ENCODE measurements at regions not wholly inside any gene's neighbourhood (a gene's known extent, or its start where the extent isn't known, plus 50 kb on each side); places are given as distances from the start of the nearest gene placed in this dataset.
"Not testable (repeated sequence)": the region's sequence is repeated elsewhere in the genome, so short reads cannot be mapped to it uniquely, and the experiment has no call there.

DNA sequence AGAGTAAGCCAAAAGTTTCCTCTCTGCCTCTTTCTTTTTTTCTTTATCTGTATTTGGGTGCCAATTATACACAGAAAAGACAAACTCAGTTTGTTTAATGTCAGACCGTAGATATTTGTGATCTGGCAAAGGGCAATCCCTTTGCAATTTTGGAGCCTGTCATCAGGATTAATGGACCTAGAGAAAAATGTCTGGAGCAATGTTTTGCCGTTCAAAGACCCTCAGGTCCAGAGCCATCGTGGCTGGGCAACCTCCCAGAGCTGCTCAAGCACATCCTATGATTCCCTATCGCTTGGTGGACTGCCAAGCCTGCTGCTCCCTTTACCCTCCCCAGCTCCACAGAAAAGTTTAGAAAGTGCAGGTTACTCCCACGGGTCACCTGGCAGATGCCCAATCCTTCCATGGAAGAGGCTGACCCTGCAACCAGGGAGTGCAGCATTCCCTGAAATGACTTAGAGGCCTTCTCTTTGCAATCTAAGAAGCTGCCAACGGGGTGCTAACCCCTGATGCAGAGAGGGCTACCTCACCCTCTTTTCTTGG, 112.5 kb upstream of the NGF start:
- no peak for DNase-seq

- DNase-seq = no peak
Observed at GRCh38 chr1:115448282-115449044, 110.4 kb upstream of the NGF start.

DNA sequence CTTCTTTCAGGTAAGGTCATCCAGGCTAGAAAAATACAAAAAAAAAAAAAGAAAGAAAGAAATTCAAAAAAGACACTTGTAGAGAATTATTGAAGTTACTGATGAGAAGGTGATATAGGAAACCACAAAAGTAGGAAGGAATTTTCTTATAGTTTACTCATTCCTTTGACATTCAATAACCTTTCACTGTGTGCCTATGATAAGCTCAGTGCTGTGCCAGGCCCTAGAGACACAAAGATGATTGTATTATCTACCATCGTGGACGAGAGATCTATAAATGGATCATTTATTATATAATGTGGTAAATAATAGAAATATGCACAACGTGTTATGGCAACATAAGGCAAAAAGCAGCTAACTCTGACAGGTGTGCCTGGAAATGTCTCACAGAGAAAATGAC, 109.6 kb upstream of the NGF start:
- no peak for DNase-seq

- no peak for DNase-seq
Observed at GRCh38 chr1:115445090-115445489, 107.0 kb upstream of the NGF start.

DNA sequence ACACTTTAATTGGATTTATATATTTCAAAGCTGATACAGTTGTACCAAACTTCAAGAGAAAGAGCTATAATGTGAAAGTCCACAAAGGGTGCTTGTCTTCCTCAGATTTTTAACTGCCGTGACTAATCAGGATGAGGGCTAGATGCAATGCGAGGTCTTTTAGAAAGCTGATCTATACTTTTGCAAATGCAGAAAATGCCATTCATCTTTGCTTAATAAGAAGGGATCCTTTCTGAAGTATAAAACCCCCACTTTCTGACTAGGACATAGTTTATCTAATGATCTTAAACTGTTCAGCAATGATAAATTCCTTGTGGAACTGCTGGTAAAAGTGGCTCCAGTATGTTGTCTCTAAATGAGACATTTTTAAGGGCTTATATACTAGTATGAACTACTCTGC, 102.7 kb upstream of the NGF start:
- DNase-seq = no peak

GRCh38 chr1:115439520-115439919, 101.5 kb upstream of the NGF start:
- DNase-seq = not testable (repeated sequence)

DNA sequence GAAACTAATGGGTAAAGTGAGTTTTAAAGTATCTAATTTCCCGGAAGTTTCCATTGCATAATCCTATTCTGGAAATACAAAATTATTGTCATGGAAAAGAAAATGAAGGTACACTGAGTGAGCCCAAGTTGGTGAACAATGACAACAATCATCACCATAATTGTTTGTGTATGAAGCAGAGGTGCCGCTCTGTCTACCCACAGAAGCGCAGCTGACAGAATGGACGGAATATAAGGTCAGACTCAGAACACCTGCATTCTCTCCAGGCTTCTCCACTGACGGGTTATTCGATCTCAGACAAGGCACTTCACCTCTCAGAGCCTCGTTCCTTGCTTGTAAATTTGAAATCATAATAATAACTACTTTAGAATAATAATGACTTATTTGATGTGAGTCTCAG, 99.1 kb upstream of the NGF start:
- DNase-seq = no peak

DNA sequence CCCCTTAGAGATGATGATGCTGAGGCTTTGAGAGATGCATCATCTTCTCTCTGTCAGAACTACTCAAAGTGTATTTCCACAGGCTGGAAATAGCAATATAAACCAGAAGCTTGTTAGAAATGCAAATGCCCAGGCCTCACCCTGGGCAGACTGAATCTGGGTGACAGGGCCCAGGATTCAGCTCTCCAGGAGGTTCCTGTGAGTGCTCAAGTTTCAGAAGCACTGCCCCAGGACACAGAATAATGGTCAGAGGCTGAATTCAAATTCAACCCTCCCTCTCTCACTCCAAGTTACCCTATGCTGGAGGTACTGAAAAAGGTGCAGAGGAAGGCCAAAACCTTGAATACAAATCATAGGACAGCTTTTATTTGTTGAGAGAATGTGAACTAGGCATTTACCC, 98.5 kb upstream of the NGF start:
- no peak for DNase-seq

GRCh38 chr1:115433483-115433882, 95.4 kb upstream of the NGF start:
- DNase-seq = no peak

GRCh38 chr1:115432061-115432460, 94.0 kb upstream of the NGF start:
- no peak for DNase-seq

DNA sequence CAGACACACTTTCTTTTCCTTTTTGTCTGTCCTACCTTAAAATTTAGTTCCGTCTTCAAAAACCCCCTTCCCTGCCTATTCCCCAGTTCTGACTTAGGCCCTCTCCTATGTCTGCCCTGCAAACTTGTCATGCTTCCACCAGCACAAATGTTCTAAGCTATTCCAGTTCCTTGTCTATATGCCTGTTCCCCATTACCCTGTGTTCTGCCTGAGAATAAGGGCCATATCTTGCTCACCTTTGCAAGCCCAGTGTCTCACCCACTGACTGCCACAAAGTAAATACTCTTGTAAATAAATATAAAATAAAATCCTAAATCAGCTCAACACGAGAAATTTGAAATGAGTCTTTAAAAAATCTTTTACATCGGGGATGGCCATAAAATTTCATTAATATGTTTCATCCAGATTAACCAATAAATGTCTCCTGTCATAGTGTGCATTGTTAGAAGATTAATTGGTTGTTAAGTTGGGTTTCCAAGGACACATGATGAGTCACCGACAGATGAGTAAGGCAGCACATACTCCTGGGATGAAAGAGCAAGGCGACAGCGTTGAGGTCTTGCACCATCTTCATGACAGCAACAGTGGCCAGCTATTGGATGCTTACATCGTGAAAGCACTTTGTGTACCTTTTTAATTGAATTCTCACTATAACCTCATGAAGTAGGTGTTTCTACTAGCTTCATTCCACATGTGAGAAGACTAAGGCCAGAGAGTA, 92.6 kb upstream of the NGF start:
- no peak for DNase-seq

GRCh38 chr1:115429884-115430283, 91.8 kb upstream of the NGF start:
- DNase-seq = no peak

- no peak for DNase-seq
Observed at GRCh38 chr1:115429241-115429640, 91.2 kb upstream of the NGF start.

GRCh38 chr1:115428676-115429075, 90.6 kb upstream of the NGF start:
- DNase-seq = no peak

DNA sequence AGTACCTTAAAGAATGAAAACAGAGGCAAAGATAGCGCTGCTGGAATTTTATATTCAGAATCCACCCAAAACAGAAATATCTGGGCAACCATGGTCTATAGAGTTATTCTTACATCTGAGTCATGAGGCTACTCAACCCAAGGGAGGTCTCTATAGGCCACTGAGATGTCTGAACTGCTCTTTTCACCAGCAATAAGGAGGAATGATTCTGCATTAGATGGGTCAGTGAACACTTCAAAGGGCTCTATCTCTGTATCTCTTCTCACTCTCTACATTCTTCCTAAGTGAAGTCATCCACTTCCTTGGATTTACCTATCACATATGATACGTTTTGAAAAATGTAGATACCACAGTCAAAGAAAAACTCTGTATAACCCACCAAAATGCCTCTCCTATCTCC, 90.2 kb upstream of the NGF start:
- DNase-seq = no peak

DNA sequence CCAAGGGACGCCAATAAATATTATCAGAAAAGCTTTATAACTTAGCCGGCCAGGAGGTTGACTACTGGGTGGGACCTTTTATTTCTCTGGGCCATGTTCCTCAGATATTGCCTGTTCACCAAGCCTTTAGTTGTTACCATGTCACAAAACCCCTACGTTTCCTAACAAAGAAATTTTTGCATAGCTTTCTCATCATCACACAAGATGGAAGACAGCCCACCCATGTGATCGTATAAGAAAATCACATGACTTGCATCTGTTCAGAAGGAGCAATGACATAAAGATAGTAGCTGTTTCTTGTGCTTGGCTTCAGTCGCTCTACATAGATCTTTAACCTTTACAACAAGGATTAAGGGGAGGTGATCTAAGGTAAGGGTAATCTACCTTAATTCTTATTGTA, 88.9 kb upstream of the NGF start:
- DNase-seq = no peak

- DNase-seq = no peak
Observed at GRCh38 chr1:115426231-115426771, 88.3 kb upstream of the NGF start.

DNA sequence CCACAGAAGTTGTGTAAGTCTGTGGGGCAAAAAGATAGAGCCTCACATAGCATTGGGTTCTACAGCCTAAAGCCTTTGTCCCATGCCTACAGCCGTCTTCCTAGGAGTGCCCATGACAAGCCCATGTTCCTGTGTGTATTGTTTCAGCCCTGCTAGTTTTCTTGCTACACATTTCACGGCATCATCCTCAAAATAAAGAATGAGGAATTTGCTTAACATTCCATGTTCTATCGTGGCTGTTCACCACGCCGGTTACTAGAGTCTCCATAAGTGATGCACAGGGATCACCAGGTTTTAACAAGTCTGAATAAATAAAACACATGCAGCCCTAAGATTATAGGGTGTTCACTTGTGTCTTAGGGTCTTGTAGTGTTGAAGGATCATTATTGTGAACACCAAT, 87.4 kb upstream of the NGF start:
- no peak for DNase-seq

GRCh38 chr1:115423776-115424175, 85.7 kb upstream of the NGF start:
- no peak for DNase-seq

DNA sequence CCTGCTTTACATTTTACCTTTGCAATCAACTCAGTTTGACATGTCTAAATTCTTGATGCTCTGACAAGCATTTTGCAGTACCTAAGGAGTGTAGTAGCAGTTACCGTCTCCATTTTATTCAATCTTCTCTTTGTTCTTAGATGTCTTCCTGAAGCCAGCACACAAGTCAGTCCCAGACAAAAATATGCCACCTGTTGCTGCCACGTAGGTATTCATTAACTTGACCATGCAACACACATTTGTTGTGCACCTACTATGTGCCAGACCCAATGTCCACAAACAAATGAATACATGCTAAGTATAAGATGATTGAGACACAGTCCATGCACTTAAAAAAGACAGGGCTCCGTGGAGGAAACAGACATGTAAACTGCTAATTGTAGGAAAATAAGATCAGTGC, 81.5 kb upstream of the NGF start:
- no peak for DNase-seq

GRCh38 chr1:115413621-115414020, 75.6 kb upstream of the NGF start:
- no peak for DNase-seq

DNA sequence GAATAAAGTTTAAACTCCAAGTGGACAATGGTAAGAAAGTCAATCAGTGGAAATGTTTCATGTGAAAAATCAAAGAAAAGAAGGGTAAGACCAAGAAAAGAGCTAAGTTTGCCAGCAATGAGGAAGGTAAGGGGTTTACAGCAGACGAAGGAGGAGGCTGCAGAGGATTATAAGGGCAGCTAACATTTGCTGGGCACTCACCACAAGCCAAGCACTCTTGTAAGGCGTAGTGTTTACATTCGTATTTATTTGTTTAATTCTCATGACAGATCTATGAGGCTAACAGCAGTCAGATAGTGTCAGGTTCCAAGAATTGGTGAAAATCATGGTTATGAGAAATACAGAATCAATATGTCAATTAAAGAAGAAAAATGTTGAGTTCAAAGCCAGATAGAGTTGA, 75.2 kb upstream of the NGF start:
- DNase-seq = no peak

DNA sequence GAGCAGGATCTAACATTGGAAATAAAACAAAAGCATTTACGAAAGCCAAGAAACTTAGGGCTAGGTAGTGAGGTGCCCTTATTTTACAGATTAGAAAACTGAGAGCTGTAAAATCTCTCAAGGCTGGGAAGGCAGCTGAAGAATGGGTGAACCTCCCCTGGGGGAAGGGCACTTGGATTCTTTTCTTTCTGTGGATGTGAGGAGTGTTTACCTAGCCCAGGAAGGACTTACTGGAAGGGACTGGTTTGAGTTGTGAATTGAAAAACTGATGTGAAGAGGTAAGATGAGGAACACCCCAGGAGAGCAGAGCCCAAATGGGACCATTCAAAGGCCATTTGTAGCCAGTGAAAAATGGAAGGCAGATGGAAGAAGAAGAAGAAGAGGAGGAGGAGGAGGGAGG, 74.7 kb upstream of the NGF start:
- DNase-seq = no peak

- DNase-seq = no peak
Observed at GRCh38 chr1:115412286-115412685, 74.2 kb upstream of the NGF start.

Data from NCI-H1694 (cell line).